Gastroesophageal sphincter (tissue), 4 donors: ENCODE measurements at regions not wholly inside any gene's neighbourhood (a gene's known extent, or its start where the extent isn't known, plus 50 kb on each side); places are given as distances from the start of the nearest gene placed in this dataset.
"Not testable (repeated sequence)": the region's sequence is repeated elsewhere in the genome, so short reads cannot be mapped to it uniquely, and the experiment has no call there.

Experiments
- ATAC-seq: fragments of 150-250 bp; one replicate; pipeline ENCODE4 v1.9.1; 2016; ENCODE audit warnings: mild to moderate bottlenecking, moderate library complexity
- H3K27ac ChIP-seq, 4 donors: fragments of 200-600 bp; sonication (generic) in 3 of 4; 1 replicate in 3 of 4; 2 replicates in 1 of 4; pipeline ENCODE4 v1.5.1; 2016 to 2019
- H3K27me3 ChIP-seq: fragments of 200-600 bp; sonication (generic); one replicate; pipeline ENCODE4 v1.5.1; 2019
- H3K36me3 ChIP-seq, 2 donors: fragments of 200-600 bp; sonication (generic); one replicate each; pipeline ENCODE4 v1.5.1; 2019; ENCODE audit warnings: control low read depth in 1 of 2
- H3K4me1 ChIP-seq, 3 donors: fragments of 200-600 bp; sonication (generic); 1 replicate in 2 of 3; 2 replicates in 1 of 3; pipeline ENCODE4 v1.5.1; 2016 to 2019; ENCODE audit warnings: control low read depth in 2 of 3
- H3K4me3 ChIP-seq, 2 donors: fragments of 200-600 bp; sonication (generic); one replicate each; pipeline ENCODE4 v1.5.1; 2019; ENCODE audit warnings: mild to moderate bottlenecking in 1 of 2, moderate library complexity in 1 of 2
- H3K9me3 ChIP-seq, 3 donors: fragments of 200-600 bp; sonication (generic); one replicate each; pipeline ENCODE4 v1.5.1; 2017 to 2019; ENCODE audit warnings: control low read depth in 2 of 3
- CTCF ChIP-seq, 4 experiments: fragments of 200-600 bp in 2 of 4; fragments of 450-650 bp in 2 of 4; sonication (generic) in 1 of 4; IDR thresholded peaks; one replicate each; pipeline ENCODE4 v1.5.1; 2017 to 2019; ENCODE audit warnings: antibody characterized with exemption in 4 of 4, mild to moderate bottlenecking in 2 of 4, moderate library complexity in 2 of 4
- EP300 ChIP-seq: sonication (generic); formaldehyde crosslinking; IDR thresholded peaks from one replicate; pipeline ENCODE4 v1.6.1; 2017; ENCODE audit warnings: antibody characterized with exemption, mild to moderate bottlenecking
- POLR2A ChIP-seq, 2 donors: fragments of 450-650 bp; IDR thresholded peaks; one replicate each; pipeline ENCODE4 v1.6.1; 2017; ENCODE audit warnings: antibody characterized with exemption in 2 of 2, mild to moderate bottlenecking in 2 of 2, moderate library complexity in 1 of 2
- POLR2AphosphoS5 ChIP-seq: sonication (generic); formaldehyde crosslinking; IDR thresholded peaks from one replicate; pipeline ENCODE4 v1.6.1; 2017; ENCODE audit warnings: antibody characterized with exemption
- WGBS, 2 donors: methylation state at CpG; one replicate each; pipeline ENCODE4 v1.1.5; 2018; ENCODE audit warnings: low coverage in 1 of 2; 5-methylcytosine and 5-hydroxymethylcytosine counted together

GRCh38 chr2:118375907-118376485 lies 287.7 kb downstream of the INSIG2 start:
- Histone ChIP-seq H3K4me3 (no peak overlapping the region), H3K27ac (no peak overlapping the region), H3K9me3 (no peaks in the 10 kb centered on the region), H3K27me3 (peaks cover 11% of the 10 kb centered on the region), H3K4me1 (no peaks in the 10 kb centered on the region), H3K36me3 (no peaks in the 10 kb centered on the region)
- 55 to 81% methylated on average over 6 to 7 of the region's 10 CpGs for whole genome bisulfite sequencing, 2 donors
- no peak for ATAC-seq
- TF ChIP-seq POLR2A (IDR thresholded peaks at IDR 0.05) (no peak), EP300 (no peak), CTCF (IDR thresholded peaks at IDR 0.05) (no peak), POLR2AphosphoS5 (no peak)

GRCh38 chr2:118374974-118375755 lies 286.9 kb downstream of the INSIG2 start:
- no peaks in the 10 kb centered on the region for H3K9me3 ChIP-seq
- 49 to 63% methylated on average over 4 of the region's 4 CpGs for WGBS, 2 donors
- TF ChIP-seq POLR2A (IDR thresholded peaks at IDR 0.05) (no peak), CTCF (IDR thresholded peaks at IDR 0.05) (no peak), EP300 (no peak), POLR2AphosphoS5 (no peak)
- no peak overlapping the region for H3K4me3 ChIP-seq
- no peaks in the 10 kb centered on the region for H3K4me1 ChIP-seq
- H3K27me3 ChIP-seq, result peaks cover 11% of the 10 kb centered on the region
- H3K36me3 ChIP-seq, result no peaks in the 10 kb centered on the region
- no peak overlapping the region for H3K27ac ChIP-seq
- no peak for ATAC-seq

DNA sequence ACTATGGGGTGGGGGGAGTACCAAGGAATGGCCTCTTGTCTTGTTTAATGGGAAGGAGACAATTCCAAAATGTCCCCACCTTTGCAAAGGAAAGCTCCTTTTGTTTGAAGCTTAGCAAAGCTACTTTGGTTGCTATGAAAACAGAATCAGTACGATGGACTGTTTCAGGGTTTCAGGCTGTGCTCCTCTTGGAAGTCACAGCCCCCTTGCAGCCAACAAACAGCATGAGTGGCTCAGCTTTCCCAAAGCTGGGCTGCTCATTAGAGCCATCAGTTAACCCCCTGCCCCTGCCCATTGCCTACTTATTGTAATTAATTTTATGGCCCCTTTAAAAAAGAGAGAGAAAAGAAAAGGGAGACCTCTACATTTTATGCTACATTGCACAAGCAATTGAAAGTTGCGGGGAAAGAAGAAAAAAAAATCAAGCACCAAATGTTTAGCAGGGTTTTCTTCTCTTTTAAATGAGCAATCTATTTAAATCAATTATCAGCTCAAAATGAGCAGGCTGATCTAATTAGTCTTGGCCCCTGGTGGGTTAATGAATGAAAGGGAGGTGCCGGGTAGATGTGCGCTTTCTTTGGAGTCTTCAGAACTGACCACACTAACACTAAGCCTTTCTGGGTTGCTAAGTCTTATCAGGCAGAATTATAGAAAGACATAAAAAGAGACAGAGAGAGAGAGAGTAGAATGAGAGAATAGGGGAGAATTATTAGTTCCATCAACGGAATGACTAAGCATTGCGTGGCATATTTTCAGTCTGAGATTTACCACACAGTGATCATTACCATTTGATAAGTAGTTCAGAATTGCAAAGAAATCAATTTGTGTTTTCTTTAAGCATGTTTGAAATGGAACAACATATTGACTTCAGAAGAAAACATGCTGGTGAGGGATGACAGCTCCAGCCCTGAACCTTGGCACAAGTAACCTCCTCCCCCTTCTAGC lies 284.9 kb downstream of the INSIG2 start:
- no peaks in the 10 kb centered on the region for H3K36me3 ChIP-seq
- TF ChIP-seq POLR2A (IDR thresholded peaks at IDR 0.05), result no peak
- TF ChIP-seq POLR2AphosphoS5, result no peak
- no peak for TF ChIP-seq EP300
- no peak for TF ChIP-seq CTCF (IDR thresholded peaks at IDR 0.05)
- H3K4me3 ChIP-seq, result no peak overlapping the region
- H3K9me3 ChIP-seq, result no peaks in the 10 kb centered on the region
- H3K27me3 ChIP-seq, result peaks cover 15% of the 10 kb centered on the region
- 67 to 80% methylated on average over 5 to 6 of the region's 6 CpGs for WGBS, 2 donors
- no peaks in the 10 kb centered on the region for H3K4me1 ChIP-seq
- no peak overlapping the region for H3K27ac ChIP-seq
- ATAC-seq, result no peak

GRCh38 chr2:118371515-118371914 lies 283.2 kb downstream of the INSIG2 start:
- H3K27me3 ChIP-seq, result peaks cover 10% of the 10 kb centered on the region
- no peaks in the 10 kb centered on the region for H3K36me3 ChIP-seq
- no peak overlapping the region for H3K4me3 ChIP-seq
- H3K9me3 ChIP-seq, result no peaks in the 10 kb centered on the region
- no peaks in the 10 kb centered on the region for H3K4me1 ChIP-seq
- H3K27ac ChIP-seq, result no peak overlapping the region
- 11 to 22% methylated on average over 5 of the region's 6 CpGs for WGBS, 2 donors
- no peak for ATAC-seq
- TF ChIP-seq CTCF (IDR thresholded peaks at IDR 0.05) (peak in 1 of 4 experiments; percentile 23), EP300 (no peak), POLR2A (IDR thresholded peaks at IDR 0.05) (no peak), POLR2AphosphoS5 (no peak)

GRCh38 chr2:118369521-118369920 lies 281.2 kb downstream of the INSIG2 start:
- H3K9me3 ChIP-seq, ATAC-seq: not testable (repeated sequence)
- 45 to 59% methylated on average over 5 to 6 of the region's 7 CpGs for WGBS, 2 donors

More at GRCh38 chr2:118369521-118369920, 281.2 kb downstream of the INSIG2 start:
- H3K27me3 ChIP-seq, H3K36me3 ChIP-seq, H3K4me1 ChIP-seq, H3K27ac ChIP-seq, H3K4me3 ChIP-seq: not testable (repeated sequence)
